ENCODE measurements at regions not wholly inside any gene's neighbourhood (a gene's known extent, or its start where the extent isn't known, plus 50 kb on each side); places are given as distances from the start of the nearest gene placed in this dataset.
"Not testable (repeated sequence)": the region's sequence is repeated elsewhere in the genome, so short reads cannot be mapped to it uniquely, and the experiment has no call there.

DNA sequence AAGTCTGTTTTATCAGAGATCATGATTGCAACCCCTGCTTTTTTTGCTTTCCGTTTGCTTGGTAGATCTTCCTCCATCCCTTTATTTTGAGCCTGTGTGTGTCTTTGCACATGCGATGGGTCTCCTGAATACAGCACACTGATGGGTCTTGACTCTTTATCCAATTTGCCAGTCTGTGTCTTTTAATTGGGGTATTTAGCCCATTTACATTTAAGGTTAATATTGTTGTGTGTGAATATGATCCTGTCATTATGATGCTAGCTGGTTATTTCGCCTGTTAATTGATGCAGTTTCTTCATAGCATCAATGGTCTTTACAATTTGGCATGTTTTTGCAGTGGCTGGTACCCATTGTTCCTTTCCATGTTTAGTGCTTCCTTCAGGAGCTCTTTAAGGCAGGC is 199.2 kb upstream of the TSC22D1 start:
- not testable (repeated sequence) for H3K4me3 ChIP-seq (ENCODE audit: low read depth in 1 of 2, low read length in 2 of 2); H3K4me1 ChIP-seq (ENCODE audit: control insufficient read depth in 1 of 2, insufficient read depth in 2 of 2, low read length in 2 of 2); H3K9me3 ChIP-seq (ENCODE audit: control insufficient read depth in 1 of 2, low read length in 2 of 2); H3K27me3 ChIP-seq (ENCODE audit: low read depth, low read length); H3K27ac ChIP-seq (ENCODE audit: low read length); H3K36me3 ChIP-seq (ENCODE audit: control insufficient read depth in 1 of 2, insufficient read depth in 2 of 2, low read length in 2 of 2)

DNA sequence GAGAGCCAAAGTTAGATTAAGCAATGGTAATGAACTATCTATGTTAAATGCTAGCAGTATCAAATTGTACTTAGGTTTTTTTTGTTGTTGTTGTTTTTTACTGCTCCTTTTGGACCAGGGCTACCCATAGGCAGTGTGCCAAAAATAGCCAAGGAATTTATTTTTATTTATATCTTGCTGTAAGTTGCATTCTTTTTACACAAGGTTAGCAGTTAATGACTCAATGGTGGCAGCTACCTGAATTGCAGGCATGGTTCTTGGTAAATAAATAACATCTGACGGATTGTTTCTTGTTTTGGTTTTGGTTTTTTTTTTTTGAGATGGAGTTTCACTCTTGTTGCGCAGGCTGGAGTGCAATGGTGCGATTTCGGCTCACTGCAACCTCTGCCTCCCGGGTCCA is 194.8 kb upstream of the TSC22D1 start:
- Histone ChIP-seq H3K4me1 (ENCODE audit: control insufficient read depth in 1 of 2, insufficient read depth in 2 of 2, low read length in 2 of 2) (peaks cover 0 to 7% of the 10 kb centered on the region in 2 donors), H3K36me3 (ENCODE audit: control insufficient read depth in 1 of 2, insufficient read depth in 2 of 2, low read length in 2 of 2) (no peaks in the 10 kb centered on the region), H3K27ac (ENCODE audit: low read length) (no peak overlapping the region), H3K4me3 (ENCODE audit: low read depth in 1 of 2, low read length in 2 of 2) (no peak overlapping the region), H3K27me3 (ENCODE audit: low read depth, low read length) (no peaks in the 10 kb centered on the region), H3K9me3 (ENCODE audit: control insufficient read depth in 1 of 2, low read length in 2 of 2) (no peaks in the 10 kb centered on the region)

DNA sequence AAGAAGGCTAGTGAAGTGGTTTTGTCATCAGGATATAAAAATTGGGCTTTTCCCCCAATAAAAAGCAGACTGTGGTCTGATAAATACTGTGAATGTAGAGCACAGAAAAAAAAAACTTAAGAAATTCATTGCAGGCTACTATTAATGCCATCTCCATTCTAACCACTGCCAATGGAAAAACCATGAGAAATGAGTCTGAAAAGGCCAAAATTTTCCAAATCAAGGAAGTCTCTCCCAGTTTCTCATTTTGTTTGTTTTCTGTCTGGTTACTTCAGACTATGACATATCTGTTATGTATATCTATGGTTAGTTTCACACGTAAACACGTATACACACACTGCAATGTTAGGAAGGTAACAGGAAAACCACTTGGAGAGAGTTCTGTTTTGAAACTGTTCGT is 193.6 kb upstream of the TSC22D1 start:
- Histone ChIP-seq H3K36me3 (ENCODE audit: control insufficient read depth in 1 of 2, insufficient read depth in 2 of 2, low read length in 2 of 2) (no peaks in the 10 kb centered on the region), H3K27me3 (ENCODE audit: low read depth, low read length) (no peaks in the 10 kb centered on the region), H3K27ac (ENCODE audit: low read length) (peak overlapping the region; percentile 10), H3K9me3 (ENCODE audit: control insufficient read depth in 1 of 2, low read length in 2 of 2) (no peaks in the 10 kb centered on the region), H3K4me3 (ENCODE audit: low read depth in 1 of 2, low read length in 2 of 2) (no peak overlapping the region), H3K4me1 (ENCODE audit: control insufficient read depth in 1 of 2, insufficient read depth in 2 of 2, low read length in 2 of 2) (peaks cover 0 to 7% of the 10 kb centered on the region in 2 donors)

DNA sequence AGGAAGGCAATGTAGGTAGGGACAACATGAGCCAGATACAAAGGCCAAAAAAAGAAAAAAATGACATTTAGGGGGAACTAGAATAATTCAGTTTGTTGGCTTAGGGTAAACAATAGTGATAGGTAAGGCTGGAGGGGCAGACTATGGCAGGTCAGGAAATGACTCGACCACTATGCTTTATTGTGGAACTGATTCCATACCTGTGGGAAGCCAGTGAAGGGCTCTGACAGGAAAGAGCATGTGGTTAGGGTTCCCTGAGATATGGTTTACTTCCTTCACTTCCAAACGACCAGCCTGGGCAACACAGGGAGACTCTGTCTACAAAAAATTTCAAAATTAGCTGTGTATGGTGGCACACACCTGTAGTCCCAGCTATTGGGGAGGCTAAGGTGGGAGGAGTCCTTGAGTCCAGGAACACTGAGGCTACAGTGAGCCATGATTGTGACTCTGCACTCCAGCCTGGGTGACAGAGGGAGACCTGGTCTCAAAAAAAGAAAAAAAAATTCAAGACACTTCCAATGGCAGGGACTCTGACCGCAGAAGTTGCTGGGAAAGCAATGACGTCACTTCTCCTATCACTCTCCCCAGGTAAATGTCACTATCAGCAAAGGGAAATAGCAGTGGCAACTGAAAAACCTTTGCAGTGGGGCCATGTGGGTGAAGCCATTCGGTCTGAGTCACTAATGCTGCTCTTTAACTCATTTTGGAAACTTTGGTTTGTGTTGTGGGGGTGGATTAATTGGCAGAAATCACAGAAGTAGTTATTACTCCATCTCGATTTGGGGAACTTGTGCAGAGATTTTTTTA is 192.8 kb upstream of the TSC22D1 start:
- H3K27me3 ChIP-seq (ENCODE audit: low read depth, low read length), result no peaks in the 10 kb centered on the region
- H3K4me3 ChIP-seq (ENCODE audit: low read depth in 1 of 2, low read length in 2 of 2), result no peak overlapping the region
- no peak overlapping the region for H3K27ac ChIP-seq (ENCODE audit: low read length)
- no peaks in the 10 kb centered on the region for H3K36me3 ChIP-seq (ENCODE audit: control insufficient read depth in 1 of 2, insufficient read depth in 2 of 2, low read length in 2 of 2)
- H3K4me1 ChIP-seq (ENCODE audit: control insufficient read depth in 1 of 2, insufficient read depth in 2 of 2, low read length in 2 of 2), result peaks cover 2 to 7% of the 10 kb centered on the region in 2 donors
- no peaks in the 10 kb centered on the region for H3K9me3 ChIP-seq (ENCODE audit: control insufficient read depth in 1 of 2, low read length in 2 of 2)

DNA sequence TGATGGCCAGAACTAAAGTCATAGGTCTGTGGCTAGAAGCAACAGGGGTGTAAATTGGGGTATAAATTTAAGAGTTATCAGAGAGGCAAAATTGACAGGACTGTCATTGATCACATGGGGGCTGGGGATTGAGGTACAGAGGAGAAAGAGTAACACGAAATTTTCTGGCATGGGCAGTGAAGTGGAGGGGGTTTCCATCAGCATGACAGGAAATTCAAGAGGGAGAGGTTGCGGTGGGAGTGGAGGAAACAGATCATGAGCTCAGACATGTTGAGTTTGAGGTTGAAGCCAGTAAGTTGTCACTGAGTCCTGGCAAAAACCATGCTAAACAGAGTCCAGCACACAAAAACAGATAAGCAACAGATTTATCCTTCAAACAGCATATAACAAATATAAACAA is 192.1 kb upstream of the TSC22D1 start:
- H3K9me3 ChIP-seq (ENCODE audit: control insufficient read depth in 1 of 2, low read length in 2 of 2), result no peaks in the 10 kb centered on the region
- peaks cover 7% of the 10 kb centered on the region in 2 donors for H3K4me1 ChIP-seq (ENCODE audit: control insufficient read depth in 1 of 2, insufficient read depth in 2 of 2, low read length in 2 of 2)
- H3K27me3 ChIP-seq (ENCODE audit: low read depth, low read length), result no peaks in the 10 kb centered on the region
- no peaks in the 10 kb centered on the region for H3K36me3 ChIP-seq (ENCODE audit: control insufficient read depth in 1 of 2, insufficient read depth in 2 of 2, low read length in 2 of 2)
- no peak overlapping the region for H3K4me3 ChIP-seq (ENCODE audit: low read depth in 1 of 2, low read length in 2 of 2)
- H3K27ac ChIP-seq (ENCODE audit: low read length), result no peak overlapping the region

DNA sequence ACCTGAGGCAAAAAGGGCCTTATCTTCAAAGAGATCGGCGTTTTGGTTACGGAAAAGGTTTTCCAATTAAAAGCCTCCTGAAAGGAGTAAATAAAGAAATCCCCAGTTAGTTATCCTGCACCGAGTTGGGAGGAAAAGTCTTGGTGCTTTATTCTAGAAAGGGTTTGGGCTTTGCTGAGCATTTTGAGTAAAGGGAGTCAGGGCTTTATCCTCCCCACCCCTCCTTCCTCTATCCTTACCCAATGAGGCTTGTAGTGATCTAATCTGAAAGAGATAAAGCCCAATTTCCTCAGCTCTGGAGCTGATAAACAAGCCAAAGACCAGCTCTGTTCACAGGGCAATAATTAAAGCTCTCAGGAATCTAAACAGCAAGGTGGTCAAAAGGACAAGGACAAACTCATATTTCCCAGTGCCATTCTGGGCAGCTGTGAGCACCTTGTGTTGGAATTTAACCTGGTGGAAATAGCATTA is 188.9 kb upstream of the TSC22D1 start:
- Histone ChIP-seq H3K4me3 (ENCODE audit: low read depth in 1 of 2, low read length in 2 of 2) (no peak overlapping the region), H3K36me3 (ENCODE audit: control insufficient read depth in 1 of 2, insufficient read depth in 2 of 2, low read length in 2 of 2) (no peaks in the 10 kb centered on the region), H3K27ac (ENCODE audit: low read length) (peak overlapping the region; percentile 47), H3K4me1 (ENCODE audit: control insufficient read depth in 1 of 2, insufficient read depth in 2 of 2, low read length in 2 of 2) (peaks cover 4 to 7% of the 10 kb centered on the region in 2 donors), H3K9me3 (ENCODE audit: control insufficient read depth in 1 of 2, low read length in 2 of 2) (no peaks in the 10 kb centered on the region), H3K27me3 (ENCODE audit: low read depth, low read length) (no peaks in the 10 kb centered on the region)

DNA sequence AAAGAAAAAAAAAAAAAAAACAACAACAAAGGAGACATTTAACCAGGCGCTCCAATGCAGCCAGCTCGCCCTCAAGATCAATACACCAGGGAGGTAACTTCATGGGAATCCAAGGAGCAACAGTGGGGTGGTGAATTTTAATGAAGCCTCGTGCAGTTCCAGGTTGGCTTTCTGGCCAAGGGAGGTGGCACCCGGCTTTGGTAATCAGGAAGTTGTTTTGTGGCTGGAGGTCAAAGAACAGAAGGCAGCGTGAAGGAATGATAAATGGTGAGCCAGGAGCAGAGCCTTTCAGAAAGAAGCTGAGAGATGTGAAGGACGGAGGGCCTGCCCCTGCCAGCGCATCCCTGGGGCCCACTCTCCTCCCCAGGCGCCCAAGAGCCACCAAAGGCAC is 188.2 kb upstream of the TSC22D1 start:
- H3K4me1 ChIP-seq (ENCODE audit: control insufficient read depth in 1 of 2, insufficient read depth in 2 of 2, low read length in 2 of 2), result peaks cover 3 to 12% of the 10 kb centered on the region in 2 donors
- H3K27me3 ChIP-seq (ENCODE audit: low read depth, low read length), result no peaks in the 10 kb centered on the region
- H3K36me3 ChIP-seq (ENCODE audit: control insufficient read depth in 1 of 2, insufficient read depth in 2 of 2, low read length in 2 of 2), result no peaks in the 10 kb centered on the region
- no peak overlapping the region for H3K4me3 ChIP-seq (ENCODE audit: low read depth in 1 of 2, low read length in 2 of 2)
- no peaks in the 10 kb centered on the region for H3K9me3 ChIP-seq (ENCODE audit: control insufficient read depth in 1 of 2, low read length in 2 of 2)
- peak overlapping the region; percentile 67 for H3K27ac ChIP-seq (ENCODE audit: low read length)

DNA sequence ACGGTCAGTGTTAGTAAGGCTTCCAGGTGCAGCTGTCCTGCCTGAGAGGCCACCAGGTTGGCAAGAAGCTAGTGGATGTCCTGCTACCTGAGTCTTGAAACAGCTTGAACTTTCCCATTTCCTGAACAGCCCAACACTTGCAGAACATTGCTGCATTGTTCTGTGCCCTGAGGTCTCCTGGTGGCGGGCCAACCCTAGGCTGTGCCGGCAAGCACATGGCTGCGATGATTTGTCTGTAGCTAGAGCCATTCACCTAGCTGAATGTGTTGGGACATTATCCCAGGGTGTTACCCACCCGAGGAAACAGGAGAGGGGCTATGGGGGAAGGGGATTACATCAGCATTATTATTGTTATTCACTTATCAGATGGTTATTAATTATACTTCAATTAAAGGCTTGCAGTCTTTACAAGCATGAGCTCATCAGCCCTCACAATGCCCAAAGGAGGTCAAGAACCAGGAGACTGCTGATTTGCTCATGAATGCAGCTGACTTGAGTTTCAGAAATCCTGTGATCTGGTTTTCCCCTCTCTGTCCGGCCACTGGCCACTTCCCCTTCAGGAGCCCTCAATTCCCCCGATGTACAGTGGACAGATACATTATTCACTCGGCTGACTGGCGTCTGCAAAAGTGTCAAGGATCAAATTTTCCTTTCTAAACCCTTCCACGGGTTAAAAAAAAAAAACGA is 187.6 kb upstream of the TSC22D1 start:
- Histone ChIP-seq H3K4me1 (ENCODE audit: control insufficient read depth in 1 of 2, insufficient read depth in 2 of 2, low read length in 2 of 2) (peaks cover 8 to 17% of the 10 kb centered on the region in 2 donors), H3K27me3 (ENCODE audit: low read depth, low read length) (no peaks in the 10 kb centered on the region), H3K27ac (ENCODE audit: low read length) (peak overlapping the region; percentile 67), H3K9me3 (ENCODE audit: control insufficient read depth in 1 of 2, low read length in 2 of 2) (no peaks in the 10 kb centered on the region), H3K4me3 (ENCODE audit: low read depth in 1 of 2, low read length in 2 of 2) (no peak overlapping the region), H3K36me3 (ENCODE audit: control insufficient read depth in 1 of 2, insufficient read depth in 2 of 2, low read length in 2 of 2) (no peaks in the 10 kb centered on the region)

DNA sequence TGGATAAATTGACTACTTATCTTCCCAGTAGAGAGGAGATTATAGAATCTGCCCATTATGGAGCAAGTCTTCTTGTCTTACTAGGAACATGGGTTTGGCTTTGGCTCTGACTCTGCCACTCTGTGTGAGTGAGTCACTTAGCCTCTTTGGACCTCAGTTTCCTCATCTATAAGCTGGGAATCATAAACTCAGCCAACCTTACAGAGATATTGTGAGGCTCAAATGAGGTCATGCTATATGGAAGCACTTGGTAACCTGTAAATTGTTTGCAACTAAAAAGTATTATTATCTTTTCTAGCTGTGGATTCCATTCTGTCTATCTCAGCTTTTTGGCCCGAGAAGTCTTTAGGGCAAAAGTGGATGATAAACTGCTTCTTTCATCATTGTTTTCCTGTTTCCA is 186.8 kb upstream of the TSC22D1 start:
- H3K27ac ChIP-seq (ENCODE audit: low read length), result no peak overlapping the region
- peaks cover 11 to 18% of the 10 kb centered on the region in 2 donors for H3K4me1 ChIP-seq (ENCODE audit: control insufficient read depth in 1 of 2, insufficient read depth in 2 of 2, low read length in 2 of 2)
- no peaks in the 10 kb centered on the region for H3K9me3 ChIP-seq (ENCODE audit: control insufficient read depth in 1 of 2, low read length in 2 of 2)
- H3K36me3 ChIP-seq (ENCODE audit: control insufficient read depth in 1 of 2, insufficient read depth in 2 of 2, low read length in 2 of 2), result no peaks in the 10 kb centered on the region
- no peaks in the 10 kb centered on the region for H3K27me3 ChIP-seq (ENCODE audit: low read depth, low read length)
- H3K4me3 ChIP-seq (ENCODE audit: low read depth in 1 of 2, low read length in 2 of 2), result no peak overlapping the region

DNA sequence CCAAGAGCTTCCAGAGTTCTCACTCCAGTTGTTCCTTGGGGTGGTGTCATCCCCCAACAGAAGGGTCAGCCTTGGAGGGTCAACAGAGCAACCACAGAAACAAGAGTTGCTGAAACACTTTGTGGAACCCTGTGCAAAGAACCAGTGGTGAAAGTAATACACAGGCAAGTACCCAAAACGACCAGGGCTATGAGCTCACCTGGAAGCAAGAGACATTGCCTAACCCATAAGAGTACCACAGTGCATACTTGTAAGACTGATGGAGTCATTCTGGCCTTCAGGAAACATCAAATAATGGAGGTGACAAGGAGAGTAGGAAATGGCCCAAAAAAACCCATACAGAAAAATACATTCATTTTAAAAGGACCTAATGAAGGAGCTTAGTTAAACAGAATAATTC is 184.3 kb upstream of the TSC22D1 start:
- H3K9me3 ChIP-seq (ENCODE audit: control insufficient read depth in 1 of 2, low read length in 2 of 2), result no peaks in the 10 kb centered on the region
- H3K27me3 ChIP-seq (ENCODE audit: low read depth, low read length), result no peaks in the 10 kb centered on the region
- peaks cover 11 to 18% of the 10 kb centered on the region in 2 donors for H3K4me1 ChIP-seq (ENCODE audit: control insufficient read depth in 1 of 2, insufficient read depth in 2 of 2, low read length in 2 of 2)
- no peak overlapping the region for H3K4me3 ChIP-seq (ENCODE audit: low read depth in 1 of 2, low read length in 2 of 2)
- no peak overlapping the region for H3K27ac ChIP-seq (ENCODE audit: low read length)
- no peaks in the 10 kb centered on the region for H3K36me3 ChIP-seq (ENCODE audit: control insufficient read depth in 1 of 2, insufficient read depth in 2 of 2, low read length in 2 of 2)

DNA sequence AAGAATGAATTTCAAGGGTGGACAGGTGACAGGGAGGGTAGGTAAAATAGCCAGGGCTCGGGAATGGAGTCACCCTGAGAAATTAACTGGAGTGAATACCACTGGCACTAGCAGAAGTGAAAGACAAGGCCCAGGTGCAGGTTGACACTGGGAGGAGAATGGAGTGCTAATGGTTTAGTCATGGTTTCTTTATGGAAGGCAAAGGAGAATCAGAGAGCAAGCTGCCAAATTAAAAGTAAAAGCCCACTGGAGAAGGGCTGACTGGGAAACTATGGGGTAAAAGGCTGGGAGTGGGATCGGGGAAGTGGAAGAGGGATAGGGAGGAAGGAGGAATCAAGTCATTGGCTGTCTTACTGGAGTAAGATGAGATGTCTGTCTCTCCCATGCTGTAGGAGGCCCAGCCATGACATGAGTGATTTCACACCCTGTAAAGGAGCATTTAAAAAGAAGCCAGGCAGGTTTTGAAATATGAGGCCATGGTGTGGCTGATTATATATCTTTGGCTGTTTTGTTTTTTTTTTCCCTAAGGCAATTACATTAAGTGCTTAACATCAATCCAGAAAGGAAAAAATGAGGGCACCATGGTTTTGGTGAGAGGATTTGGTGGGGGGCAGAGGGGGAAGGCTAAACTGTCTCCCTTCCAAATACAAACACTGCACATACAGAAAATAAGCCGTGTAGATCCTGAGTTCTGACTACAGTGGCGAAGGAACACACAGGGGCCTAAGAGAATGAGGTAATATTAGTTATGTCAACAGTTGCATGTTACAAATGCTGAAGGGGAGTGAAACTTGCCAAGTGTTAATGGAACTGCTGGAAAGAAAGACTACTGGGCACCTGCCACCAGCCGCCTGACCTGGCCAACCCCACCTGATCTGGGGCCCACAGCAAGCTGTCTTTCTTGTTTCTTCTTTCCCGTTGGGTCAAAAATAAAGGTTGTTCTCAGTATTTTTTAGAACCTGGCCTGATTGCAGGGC is 183.5 kb upstream of the TSC22D1 start:
- no peaks in the 10 kb centered on the region for H3K36me3 ChIP-seq (ENCODE audit: control insufficient read depth in 1 of 2, insufficient read depth in 2 of 2, low read length in 2 of 2)
- peaks cover 11 to 18% of the 10 kb centered on the region in 2 donors for H3K4me1 ChIP-seq (ENCODE audit: control insufficient read depth in 1 of 2, insufficient read depth in 2 of 2, low read length in 2 of 2)
- peak overlapping the region; percentile 37 for H3K27ac ChIP-seq (ENCODE audit: low read length)
- H3K4me3 ChIP-seq (ENCODE audit: low read depth in 1 of 2, low read length in 2 of 2), result no peak overlapping the region
- no peaks in the 10 kb centered on the region for H3K9me3 ChIP-seq (ENCODE audit: control insufficient read depth in 1 of 2, low read length in 2 of 2)
- no peaks in the 10 kb centered on the region for H3K27me3 ChIP-seq (ENCODE audit: low read depth, low read length)

Measured in muscle layer of duodenum (tissue), 2 donors.